ENCODE measurements at regions not wholly inside any gene's neighbourhood (a gene's known extent, or its start where the extent isn't known, plus 50 kb on each side); places are given as distances from the start of the nearest gene placed in this dataset.
"Not testable (repeated sequence)": the region's sequence is repeated elsewhere in the genome, so short reads cannot be mapped to it uniquely, and the experiment has no call there.

GRCh38 chr7:13009517-13009916, 322.1 kb downstream of the ARL4A start:
- DNase-seq, result no peak

DNA sequence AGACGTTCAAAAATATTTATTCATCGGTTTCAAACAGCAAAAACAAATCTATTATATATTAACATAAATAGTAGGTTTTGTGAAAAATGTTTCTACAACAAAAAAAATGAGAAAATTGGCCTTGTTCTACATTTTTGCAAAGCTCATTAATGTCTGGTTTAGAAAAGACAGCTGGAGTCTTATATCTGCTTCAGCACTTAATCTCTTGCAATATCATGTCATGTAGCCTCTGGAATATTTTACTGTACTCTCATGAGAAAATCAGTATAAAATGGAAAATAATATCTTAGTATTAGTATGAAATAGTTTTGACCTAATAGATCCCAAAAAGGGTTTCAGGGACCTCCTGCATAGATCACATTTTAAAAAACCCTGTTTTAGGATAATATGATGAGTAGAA, 326.6 kb downstream of the ARL4A start:
- DNase-seq, result no peak

GRCh38 chr7:13016036-13016581, 328.7 kb downstream of the ARL4A start:
- no peak for DNase-seq

- no peak for DNase-seq
These were observed 329.3 kb downstream of the ARL4A start for GRCh38 chr7:13016592-13017332.

GRCh38 chr7:13017333-13017857, 330.0 kb downstream of the ARL4A start:
- no peak for DNase-seq

GRCh38 chr7:13017881-13018280, 330.4 kb downstream of the ARL4A start:
- no peak for DNase-seq

GRCh38 chr7:13021566-13022300, 334.3 kb downstream of the ARL4A start:
- no peak for DNase-seq

- DNase-seq, result no peak
These were observed 336.8 kb downstream of the ARL4A start for GRCh38 chr7:13024121-13024674.

- DNase-seq, result not testable (repeated sequence)
These were observed 337.6 kb downstream of the ARL4A start for GRCh38 chr7:13025043-13025442.

DNA sequence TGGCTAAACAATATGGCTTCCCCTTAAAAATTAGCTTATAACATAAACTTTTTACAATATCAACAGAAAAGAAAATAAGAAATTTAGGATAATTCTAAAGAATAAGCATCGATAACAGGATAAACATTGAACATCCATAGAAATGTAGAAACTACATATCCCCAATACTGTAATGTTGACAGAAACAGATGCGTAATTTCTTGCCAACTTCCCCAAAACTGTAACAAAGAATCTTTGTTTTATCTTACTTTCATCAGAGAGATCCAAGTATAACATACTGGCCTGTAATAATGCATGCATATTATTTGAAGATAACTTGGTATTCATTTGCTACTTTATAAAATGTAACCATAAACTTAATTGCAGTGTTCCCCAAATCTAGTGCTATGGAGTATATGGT, 339.9 kb downstream of the ARL4A start:
- DNase-seq, result no peak

GRCh38 chr7:13028036-13028824, 340.8 kb downstream of the ARL4A start:
- DNase-seq, result no peak

GRCh38 chr7:13028825-13029099, 341.3 kb downstream of the ARL4A start:
- DNase-seq, result no peak

DNA sequence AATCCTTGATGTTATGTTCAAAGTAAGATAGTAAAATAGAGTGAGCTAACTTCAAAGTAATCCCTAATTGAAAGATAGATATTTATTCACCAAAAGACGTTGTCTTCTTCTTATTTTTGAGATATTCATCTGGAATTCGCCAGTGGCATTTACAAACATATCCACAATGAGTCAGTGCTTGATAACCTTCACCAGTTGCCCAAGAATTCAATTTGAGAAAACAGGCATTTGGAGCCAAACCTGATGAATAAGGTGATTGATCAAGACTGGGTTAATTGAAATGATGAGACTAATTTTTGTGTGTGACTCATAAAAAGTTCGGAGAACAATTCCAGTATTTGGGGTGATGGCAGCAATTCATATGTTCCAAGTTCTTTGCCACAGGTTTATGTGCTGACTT, 344.0 kb downstream of the ARL4A start:
- DNase-seq, result no peak

- no peak for DNase-seq
These were observed 344.7 kb downstream of the ARL4A start for GRCh38 chr7:13032084-13032483.

GRCh38 chr7:13032576-13032975, 345.1 kb downstream of the ARL4A start:
- DNase-seq, result no peak

DNA sequence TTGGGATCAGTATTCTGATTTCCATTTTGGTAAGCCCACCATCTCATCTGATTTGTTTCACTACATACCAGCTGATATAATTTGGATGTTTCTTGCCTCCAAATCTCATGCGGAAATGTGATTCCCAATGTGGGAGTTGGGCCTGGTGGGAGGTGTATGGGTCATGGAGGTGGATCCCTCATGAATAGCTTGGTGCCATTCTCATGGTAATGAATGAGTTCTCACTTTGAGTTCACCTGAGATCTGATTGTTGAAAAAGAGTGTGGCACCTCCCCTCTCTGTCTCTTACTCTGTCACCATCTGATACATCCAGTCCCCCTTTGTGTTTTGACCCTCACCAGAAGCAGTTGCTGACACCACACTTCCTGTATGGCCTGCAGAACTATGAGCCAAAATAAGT, 347.3 kb downstream of the ARL4A start:
- no peak for DNase-seq

- no peak for DNase-seq
These were observed 347.8 kb downstream of the ARL4A start for GRCh38 chr7:13035233-13035632.

- DNase-seq, result peak in 1 of 3 donors; percentile 5
These were observed 348.9 kb downstream of the ARL4A start for GRCh38 chr7:13036256-13036780.

- no peak for DNase-seq
These were observed 349.8 kb downstream of the ARL4A start for GRCh38 chr7:13037216-13037615.

DNA sequence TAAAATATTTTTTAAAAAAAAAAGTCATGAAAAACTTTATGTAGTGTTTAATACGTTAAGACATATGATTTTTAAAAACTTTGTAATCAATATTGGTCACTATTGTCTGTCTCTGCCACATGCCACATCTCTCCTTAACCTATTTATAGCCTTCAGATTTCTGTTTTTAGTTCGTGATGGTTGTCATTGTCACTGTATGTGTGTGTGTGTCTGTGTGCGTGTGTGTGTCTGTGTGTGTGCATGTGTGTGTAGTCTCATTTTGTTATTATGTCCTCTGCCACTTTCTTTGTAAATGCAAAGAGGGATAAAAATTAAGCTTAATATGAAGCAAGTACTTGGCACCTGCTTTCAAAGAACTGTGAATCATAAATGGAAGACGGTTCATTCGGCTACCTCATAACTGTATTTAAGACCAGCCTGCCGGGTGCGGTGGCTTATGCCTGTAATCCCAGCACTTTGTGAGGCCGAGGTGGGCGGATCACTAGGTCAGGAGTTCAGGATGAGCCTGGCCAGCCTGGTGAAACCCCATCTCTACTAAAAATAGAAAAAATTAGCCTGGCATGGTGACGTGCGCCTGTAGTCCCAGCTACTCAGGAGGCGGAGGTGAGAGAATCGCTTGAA, 354.0 kb downstream of the ARL4A start:
- no peak for DNase-seq

- no peak for DNase-seq
These were observed 355.3 kb downstream of the ARL4A start for GRCh38 chr7:13042605-13043236.

- no peak for DNase-seq
These were observed 356.9 kb downstream of the ARL4A start for GRCh38 chr7:13044309-13044708.

All from suppressor macrophage treated with lipopolysaccharide for 1 hour (primary cell).